ENCODE measurements at regions not wholly inside any gene's neighbourhood (a gene's known extent, or its start where the extent isn't known, plus 50 kb on each side); places are given as distances from the start of the nearest gene placed in this dataset.
"Not testable (repeated sequence)": the region's sequence is repeated elsewhere in the genome, so short reads cannot be mapped to it uniquely, and the experiment has no call there.

- Mint-ChIP-seq H3K36me3 (no peaks in the 10 kb centered on the region), H3K4me3 (no peak overlapping the region), H3K27ac (no peak overlapping the region), H3K9me3 (peaks cover 6% of the 10 kb centered on the region), H3K4me1 (no peaks in the 10 kb centered on the region)
- DNase-seq (ENCODE audit: low spot score in 2 of 2) = no peak
- ATAC-seq = no peak
Observed at GRCh38 chr10:29228562-29228961, 60.3 kb upstream of the LYZL1 start.

- H3K36me3 Mint-ChIP-seq = no peaks in the 10 kb centered on the region
- peaks cover 6% of the 10 kb centered on the region for H3K9me3 Mint-ChIP-seq
- H3K4me3 Mint-ChIP-seq = no peak overlapping the region
- ATAC-seq (no peak), DNase-seq (ENCODE audit: low spot score in 2 of 2) (no peak)
- H3K27ac Mint-ChIP-seq = no peak overlapping the region
- H3K4me1 Mint-ChIP-seq = no peaks in the 10 kb centered on the region
Observed at GRCh38 chr10:29229258-29229705, 59.6 kb upstream of the LYZL1 start.

GRCh38 chr10:29236910-29237309 lies 52.0 kb upstream of the LYZL1 start:
- ATAC-seq; H3K36me3 Mint-ChIP-seq; H3K4me1 Mint-ChIP-seq; H3K27ac Mint-ChIP-seq; H3K4me3 Mint-ChIP-seq; H3K9me3 Mint-ChIP-seq; DNase-seq (ENCODE audit: low spot score in 2 of 2): not testable (repeated sequence)

GRCh38 chr10:29237786-29238185 lies 51.1 kb upstream of the LYZL1 start:
- DNase-seq (ENCODE audit: low spot score in 2 of 2) (no peak), ATAC-seq (no peak)
- no peaks in the 10 kb centered on the region for H3K36me3 Mint-ChIP-seq
- no peak overlapping the region for H3K27ac Mint-ChIP-seq
- H3K9me3 Mint-ChIP-seq = no peaks in the 10 kb centered on the region
- H3K4me1 Mint-ChIP-seq = no peaks in the 10 kb centered on the region
- H3K4me3 Mint-ChIP-seq = no peak overlapping the region

GRCh38 chr10:29238523-29239135 lies 50.2 kb upstream of the LYZL1 start:
- Mint-ChIP-seq H3K27ac (no peak overlapping the region), H3K9me3 (no peaks in the 10 kb centered on the region), H3K36me3 (no peaks in the 10 kb centered on the region), H3K4me1 (no peaks in the 10 kb centered on the region), H3K4me3 (no peak overlapping the region)
- ATAC-seq (no peak), DNase-seq (ENCODE audit: low spot score in 2 of 2) (no peak)

Measured in stimulated activated effector memory CD8-positive, alpha-beta T cell treated with anti-CD3 and anti-CD28 coated beads, Interleukin-12 subunit alpha, Interleukin-12 subunit beta, amount 100 ng/mL, for 72 hours (primary cell).